Esophagus (tissue), 2 donors: ENCODE measurements at regions not wholly inside any gene's neighbourhood (a gene's known extent, or its start where the extent isn't known, plus 50 kb on each side); places are given as distances from the start of the nearest gene placed in this dataset.

ENCODE experiments used
- H3K27ac ChIP-seq, 2 donors: one replicate each; pipeline ENCODE4 v1.5.1; 2013; ENCODE audit warnings: low read depth in 2 of 2, mild to moderate bottlenecking in 2 of 2, inconsistent platforms in 1 of 2, low read length in 1 of 2, moderate library complexity in 1 of 2
- H3K27me3 ChIP-seq, 2 donors: one replicate each; pipeline ENCODE4 v1.6.1; 2013; ENCODE audit warnings: low read length in 2 of 2, control low read depth in 1 of 2, mild to moderate bottlenecking in 1 of 2; ENCODE audit not compliant: insufficient read depth in 2 of 2, control insufficient read depth in 1 of 2
- H3K36me3 ChIP-seq, 2 donors: one replicate each; pipeline ENCODE4 v1.6.1; 2013; ENCODE audit warnings: low read length in 1 of 2; ENCODE audit not compliant: control insufficient read depth in 2 of 2, insufficient read depth in 2 of 2
- H3K4me1 ChIP-seq, 2 donors: one replicate each; pipeline ENCODE4 v1.6.1; 2013; ENCODE audit warnings: low read length in 1 of 2; ENCODE audit not compliant: control insufficient read depth in 2 of 2, insufficient read depth in 2 of 2
- H3K4me3 ChIP-seq, 2 donors: one replicate each; pipeline ENCODE4 v1.5.1; 2013; ENCODE audit warnings: low read length in 2 of 2, mild to moderate bottlenecking in 2 of 2, low read depth in 1 of 2, moderate library complexity in 1 of 2
- H3K9me3 ChIP-seq, 2 donors: one replicate each; pipeline ENCODE4 v1.6.1; 2013; ENCODE audit warnings: mild to moderate bottlenecking in 2 of 2, low read depth in 1 of 2, low read length in 1 of 2, moderate library complexity in 1 of 2; ENCODE audit not compliant: control insufficient read depth in 2 of 2, insufficient read depth in 1 of 2
- WGBS, 2 donors: extraction: QIAGEN DNeasy Blood & Tissue Kit; methylation state at CpG; one replicate each; pipeline ENCODE4 v1.1.7; 2013; 5-methylcytosine and 5-hydroxymethylcytosine counted together
- donor health status: healthy with polysubstance abuse.
- donor health status: Bipolar disorder and iron deficiency.

GRCh38 chr22:47696776-47697175 is 934.3 kb downstream of the TBC1D22A start:
- Histone ChIP-seq H3K36me3 (no peaks in the 10 kb centered on the region), H3K27me3 (no peaks in the 10 kb centered on the region), H3K4me1 (no peaks in the 10 kb centered on the region), H3K4me3 (no peak overlapping the region), H3K27ac (no peak overlapping the region), H3K9me3 (peaks cover 0 to 3% of the 10 kb centered on the region in 2 donors)
- 58 to 60% methylated on average over 3 of the region's 3 CpGs for WGBS, 2 donors

GRCh38 chr22:47695176-47695575 is 932.7 kb downstream of the TBC1D22A start:
- no peaks in the 10 kb centered on the region for H3K36me3 ChIP-seq
- H3K27ac ChIP-seq, result no peak overlapping the region
- no peaks in the 10 kb centered on the region for H3K27me3 ChIP-seq
- 82 to 86% methylated on average over 5 of the region's 5 CpGs for WGBS, 2 donors
- H3K4me1 ChIP-seq, result peaks cover 0 to 3% of the 10 kb centered on the region in 2 donors
- peaks cover 0 to 3% of the 10 kb centered on the region in 2 donors for H3K9me3 ChIP-seq
- no peak overlapping the region for H3K4me3 ChIP-seq

- WGBS, 2 donors, result 55 to 58% methylated on average over 4 of the region's 4 CpGs
- Histone ChIP-seq H3K27me3 (no peaks in the 10 kb centered on the region), H3K4me1 (peaks cover 0 to 3% of the 10 kb centered on the region in 2 donors), H3K4me3 (no peak overlapping the region), H3K9me3 (peaks cover 0 to 3% of the 10 kb centered on the region in 2 donors), H3K27ac (no peak overlapping the region), H3K36me3 (no peaks in the 10 kb centered on the region)
These were observed 932.2 kb downstream of the TBC1D22A start for GRCh38 chr22:47694536-47695130.

DNA sequence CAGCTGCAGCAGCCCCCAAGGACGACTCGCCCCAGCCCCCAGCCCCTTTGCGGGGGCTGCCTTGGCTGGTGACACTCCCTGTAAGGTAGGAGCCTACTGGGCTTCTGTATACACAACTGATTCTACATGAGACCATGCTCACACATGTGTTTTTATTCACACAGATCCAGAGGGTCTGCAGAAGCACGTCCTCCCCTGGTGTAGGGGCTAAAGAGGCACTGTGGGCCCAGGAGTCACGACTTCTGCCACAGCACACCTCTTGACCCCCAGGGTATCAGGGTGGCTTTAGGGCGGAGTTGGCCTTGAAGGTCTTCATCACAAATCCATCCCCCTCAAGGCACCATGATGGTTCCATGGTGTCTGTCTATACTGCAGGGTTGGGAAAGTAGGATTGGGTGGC is 931.2 kb downstream of the TBC1D22A start:
- Histone ChIP-seq H3K27me3 (no peaks in the 10 kb centered on the region), H3K27ac (no peak overlapping the region), H3K4me3 (no peak overlapping the region), H3K9me3 (peaks cover 0 to 3% of the 10 kb centered on the region in 2 donors), H3K4me1 (peaks cover 0 to 3% of the 10 kb centered on the region in 2 donors), H3K36me3 (no peaks in the 10 kb centered on the region)
- WGBS, 2 donors, result 78 to 84% methylated on average over 6 of the region's 6 CpGs

GRCh38 chr22:47692811-47693210 is 930.4 kb downstream of the TBC1D22A start:
- Histone ChIP-seq H3K4me1 (peaks cover 0 to 3% of the 10 kb centered on the region in 2 donors), H3K4me3 (no peak overlapping the region), H3K27ac (no peak overlapping the region), H3K36me3 (no peaks in the 10 kb centered on the region), H3K27me3 (no peaks in the 10 kb centered on the region), H3K9me3 (peaks cover 0 to 3% of the 10 kb centered on the region in 2 donors)
- 78 to 84% methylated on average over 12 of the region's 12 CpGs for WGBS, 2 donors

- peaks cover 0 to 3% of the 10 kb centered on the region in 2 donors for H3K4me1 ChIP-seq
- WGBS, 2 donors, result 64 to 81% methylated on average over 10 of the region's 10 CpGs
- H3K27me3 ChIP-seq, result no peaks in the 10 kb centered on the region
- H3K27ac ChIP-seq, result no peak overlapping the region
- no peaks in the 10 kb centered on the region for H3K36me3 ChIP-seq
- peaks cover 0 to 3% of the 10 kb centered on the region in 2 donors for H3K9me3 ChIP-seq
- no peak overlapping the region for H3K4me3 ChIP-seq
These were observed 928.9 kb downstream of the TBC1D22A start for GRCh38 chr22:47691152-47691895.

GRCh38 chr22:47690586-47690985 is 928.1 kb downstream of the TBC1D22A start:
- no peaks in the 10 kb centered on the region for H3K27me3 ChIP-seq
- no peaks in the 10 kb centered on the region for H3K36me3 ChIP-seq
- H3K4me3 ChIP-seq, result no peak overlapping the region
- no peak overlapping the region for H3K27ac ChIP-seq
- H3K9me3 ChIP-seq, result peaks cover 0 to 3% of the 10 kb centered on the region in 2 donors
- 76 to 84% methylated on average over 4 of the region's 4 CpGs for WGBS, 2 donors
- peaks cover 0 to 3% of the 10 kb centered on the region in 2 donors for H3K4me1 ChIP-seq

DNA sequence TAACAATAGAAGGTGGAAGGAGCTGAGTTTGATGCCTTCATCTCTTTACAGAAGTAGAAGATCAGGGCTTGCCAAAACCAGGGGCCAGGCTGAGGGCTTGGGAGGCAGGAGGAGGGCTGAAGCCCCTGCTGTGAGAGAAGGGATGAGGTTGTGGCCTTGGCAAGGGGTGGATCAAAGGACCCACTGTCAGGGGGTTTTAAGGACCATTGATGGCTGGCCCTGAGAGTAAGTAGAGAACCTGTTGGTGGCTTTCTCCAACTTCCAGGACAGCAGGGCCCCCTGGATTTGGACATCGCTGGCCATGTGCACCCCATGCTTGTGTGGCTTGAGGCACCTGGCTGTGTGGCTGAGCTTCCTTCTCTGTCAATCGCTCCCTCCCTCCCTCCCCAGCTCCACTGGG is 927.7 kb downstream of the TBC1D22A start:
- no peaks in the 10 kb centered on the region for H3K36me3 ChIP-seq
- H3K4me1 ChIP-seq, result peaks cover 0 to 3% of the 10 kb centered on the region in 2 donors
- no peak overlapping the region for H3K4me3 ChIP-seq
- 90% methylated on average over 2 of the region's 2 CpGs for WGBS, 2 donors
- no peaks in the 10 kb centered on the region for H3K27me3 ChIP-seq
- no peak overlapping the region for H3K27ac ChIP-seq
- peaks cover 0 to 3% of the 10 kb centered on the region in 2 donors for H3K9me3 ChIP-seq

DNA sequence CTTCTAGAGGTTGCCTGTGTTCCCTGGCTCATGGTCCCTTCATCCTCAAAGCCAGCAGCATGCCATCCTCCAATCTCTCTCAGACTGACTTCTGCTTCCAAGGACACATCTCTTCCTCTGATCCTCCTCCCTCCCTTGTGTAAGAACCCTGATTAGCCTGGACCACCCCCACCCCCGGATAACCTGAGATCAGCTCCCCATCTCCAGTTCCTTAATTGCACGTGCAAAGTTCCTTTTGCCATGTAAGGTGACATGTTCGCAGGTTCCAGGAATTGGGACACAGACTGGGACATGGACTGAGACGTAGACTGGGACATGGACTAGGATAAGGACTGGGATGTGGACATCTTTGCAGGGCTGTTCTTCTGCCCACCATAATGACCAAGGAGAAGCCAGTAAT is 925.3 kb downstream of the TBC1D22A start:
- Histone ChIP-seq H3K27me3 (no peaks in the 10 kb centered on the region), H3K4me1 (peaks cover 0 to 3% of the 10 kb centered on the region in 2 donors), H3K9me3 (peaks cover 3 to 4% of the 10 kb centered on the region in 2 donors), H3K4me3 (no peak overlapping the region), H3K36me3 (no peaks in the 10 kb centered on the region), H3K27ac (no peak overlapping the region)
- WGBS, 2 donors, result 87 to 88% methylated on average over 4 of the region's 4 CpGs

- H3K27ac ChIP-seq, result no peak overlapping the region
- peaks cover 0 to 4% of the 10 kb centered on the region in 2 donors for H3K9me3 ChIP-seq
- peaks cover 0 to 3% of the 10 kb centered on the region in 2 donors for H3K4me1 ChIP-seq
- H3K27me3 ChIP-seq, result no peaks in the 10 kb centered on the region
- no peaks in the 10 kb centered on the region for H3K36me3 ChIP-seq
- WGBS, 2 donors, result 75 to 79% methylated on average over 5 of the region's 5 CpGs
- no peak overlapping the region for H3K4me3 ChIP-seq
These were observed 924.9 kb downstream of the TBC1D22A start for GRCh38 chr22:47687346-47687655.
